Stromal cell of bone marrow (primary cell): ENCODE measurements at regions not wholly inside any gene's neighbourhood (a gene's known extent, or its start where the extent isn't known, plus 50 kb on each side); places are given as distances from the start of the nearest gene placed in this dataset.

ENCODE experiments used
- DNase-seq: peaks from one replicate; pipeline ENCODE4 v3.0.0-alpha.2; 2012; ENCODE audit warnings: low read depth

DNA sequence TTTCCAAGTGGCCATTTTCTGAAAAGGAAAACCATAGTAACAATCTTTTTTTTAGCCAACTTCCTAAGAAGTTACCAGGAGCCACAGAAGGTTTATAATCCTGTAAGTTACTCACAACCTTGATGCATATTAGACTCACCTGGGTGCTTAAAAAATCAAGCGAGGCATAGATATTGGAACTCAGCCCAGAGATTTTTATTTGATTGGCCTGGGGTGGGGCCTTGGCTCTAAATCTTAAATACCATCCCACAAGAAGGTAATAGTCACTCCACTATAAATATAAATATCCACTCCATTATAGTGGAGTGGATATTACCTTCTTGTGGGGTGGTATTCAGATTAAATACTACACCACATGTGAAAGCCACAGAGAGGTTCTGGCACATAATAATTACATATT lies 429.6 kb downstream of the RFC3 start:
- DNase-seq: no peak

DNA sequence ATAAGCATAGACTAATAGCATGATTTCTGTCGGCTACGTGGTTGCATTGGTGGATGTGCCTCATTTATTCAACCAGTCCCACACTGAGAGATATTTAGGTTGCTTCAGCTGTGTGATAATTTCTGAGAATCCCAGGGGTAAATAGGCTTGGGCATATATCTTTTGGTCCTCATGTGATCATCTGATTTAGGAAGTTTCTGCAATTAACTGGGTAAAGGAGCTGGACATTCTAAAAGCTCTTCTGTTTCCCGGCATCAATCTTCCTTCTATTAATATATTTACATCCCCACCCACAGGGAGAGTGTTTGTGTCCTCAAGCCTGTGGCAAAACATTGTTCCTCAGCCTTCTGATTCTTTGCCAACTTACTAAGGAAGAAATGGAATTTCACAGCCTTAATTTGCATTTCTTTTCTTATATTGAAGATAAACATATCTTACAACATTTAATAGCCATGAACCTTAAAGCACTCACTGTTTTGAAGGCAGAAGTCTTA lies 431.6 kb downstream of the RFC3 start:
- DNase-seq: no peak

- no peak for DNase-seq
Observed at GRCh38 chr13:34250151-34250670, 432.3 kb downstream of the RFC3 start.

DNA sequence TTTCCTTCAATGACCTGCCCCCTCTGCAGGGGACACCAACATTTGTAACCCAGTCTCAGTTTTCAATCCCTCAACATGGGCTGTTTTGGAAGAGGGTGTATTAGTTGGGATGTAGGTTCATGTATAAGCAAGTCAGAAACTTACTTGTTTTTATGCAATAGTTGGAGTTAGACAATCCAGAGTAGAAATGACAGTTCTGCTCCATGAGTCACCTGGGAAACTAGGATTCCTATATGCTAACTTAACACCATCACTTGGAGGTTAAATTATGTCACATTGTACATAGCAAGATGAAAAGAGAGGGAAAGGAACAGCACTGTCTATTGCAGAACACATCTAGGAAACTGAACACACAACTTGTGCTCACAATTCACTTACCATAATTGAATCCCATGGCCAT lies 436.4 kb downstream of the RFC3 start:
- DNase-seq: no peak

GRCh38 chr13:34255711-34256110 lies 437.8 kb downstream of the RFC3 start:
- no peak for DNase-seq

GRCh38 chr13:34256236-34256635 lies 438.3 kb downstream of the RFC3 start:
- no peak for DNase-seq

GRCh38 chr13:34257966-34258365 lies 440.0 kb downstream of the RFC3 start:
- no peak for DNase-seq

DNA sequence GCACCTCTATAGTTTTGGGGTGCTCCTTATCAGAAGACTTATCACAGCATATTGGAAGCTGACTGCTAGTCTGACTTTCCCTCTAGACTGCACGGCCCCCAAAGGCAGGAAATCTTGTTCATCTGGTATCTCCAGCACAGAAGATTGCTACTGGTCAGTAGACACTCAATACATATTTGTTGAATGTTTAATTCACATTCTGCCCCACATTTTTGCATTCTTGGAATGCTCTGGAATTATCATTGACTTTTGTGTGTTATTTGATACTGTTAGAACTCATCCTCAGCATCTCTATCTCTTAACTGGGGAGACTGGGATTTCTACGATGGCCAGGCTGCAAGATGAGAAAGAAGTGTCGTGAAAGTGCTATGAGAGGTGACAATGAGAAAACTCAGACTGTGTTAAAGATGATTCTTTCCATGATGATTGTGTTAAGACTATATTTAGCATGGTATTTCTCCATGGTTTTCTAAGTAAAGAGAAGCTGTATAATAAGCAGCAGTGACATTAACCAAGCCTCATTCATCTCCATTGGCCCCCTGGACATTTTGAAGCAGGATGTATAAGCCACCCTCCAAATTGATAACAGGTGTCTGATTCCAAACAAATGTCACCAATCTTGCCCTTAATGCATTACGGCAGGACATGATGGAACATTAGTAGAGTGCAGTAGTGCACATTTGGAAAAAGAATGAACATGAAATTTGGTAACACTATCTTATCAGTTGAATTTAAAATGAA lies 440.9 kb downstream of the RFC3 start:
- no peak for DNase-seq

- no peak for DNase-seq
Observed at GRCh38 chr13:34263681-34264080, 445.7 kb downstream of the RFC3 start.

- no peak for DNase-seq
Observed at GRCh38 chr13:34265046-34265679, 447.2 kb downstream of the RFC3 start.

- no peak for DNase-seq
Observed at GRCh38 chr13:34276764-34277163, 458.8 kb downstream of the RFC3 start.

- DNase-seq: no peak
Observed at GRCh38 chr13:34277936-34278335, 460.0 kb downstream of the RFC3 start.

- DNase-seq: no peak
Observed at GRCh38 chr13:34278780-34279179, 460.8 kb downstream of the RFC3 start.

DNA sequence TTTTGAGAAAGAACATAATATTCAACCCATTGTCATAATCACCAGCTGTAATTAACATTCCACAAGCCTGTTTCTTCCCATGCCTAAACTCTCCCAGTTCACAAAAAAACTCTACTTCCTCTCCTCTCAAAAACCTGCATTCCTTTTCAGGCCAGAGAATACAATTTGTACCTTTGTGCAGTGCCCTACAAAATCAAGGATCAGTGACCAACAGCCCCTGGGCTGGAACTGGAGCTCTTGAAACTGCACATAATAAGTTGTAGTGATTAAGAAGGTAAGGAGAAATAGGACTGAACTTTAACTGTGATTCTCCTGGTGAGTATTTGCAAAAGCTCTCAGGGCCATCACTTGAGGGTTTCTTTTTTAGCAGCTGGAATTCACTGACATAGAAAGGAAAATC lies 472.7 kb downstream of the RFC3 start:
- DNase-seq: no peak

DNA sequence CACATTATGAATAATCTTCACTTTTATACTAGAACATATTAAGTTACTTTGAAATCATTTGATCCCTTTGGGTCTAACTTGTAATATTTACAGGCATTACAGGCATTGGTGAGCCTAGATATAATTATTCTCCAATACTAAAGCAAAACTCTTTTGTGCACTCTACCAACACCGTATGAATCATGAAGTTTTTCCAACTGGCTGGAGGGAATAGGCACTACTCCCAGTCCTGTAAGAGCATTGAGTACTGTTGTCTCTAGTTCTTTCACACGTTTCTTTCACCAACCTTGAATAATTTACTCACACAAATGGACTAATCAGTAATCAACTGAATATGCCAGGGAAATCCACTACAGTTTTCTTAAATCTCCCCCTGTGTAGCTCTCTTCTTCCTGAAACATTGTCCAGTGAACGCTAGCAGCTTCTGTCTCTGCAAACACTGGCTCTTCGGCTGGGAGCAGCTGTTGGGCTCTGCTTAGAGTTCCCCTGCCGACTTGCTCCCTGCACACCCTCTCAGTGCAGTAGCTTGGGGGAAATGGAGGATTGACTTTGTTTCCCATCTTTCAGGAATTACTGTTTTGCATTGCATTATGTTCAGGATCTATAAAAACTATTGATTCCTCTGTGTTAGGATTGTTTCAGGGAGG lies 476.7 kb downstream of the RFC3 start:
- DNase-seq: peak; percentile 4

- no peak for DNase-seq
Observed at GRCh38 chr13:34300559-34300958, 482.6 kb downstream of the RFC3 start.

GRCh38 chr13:34302596-34302995 lies 484.6 kb downstream of the RFC3 start:
- no peak for DNase-seq

DNA sequence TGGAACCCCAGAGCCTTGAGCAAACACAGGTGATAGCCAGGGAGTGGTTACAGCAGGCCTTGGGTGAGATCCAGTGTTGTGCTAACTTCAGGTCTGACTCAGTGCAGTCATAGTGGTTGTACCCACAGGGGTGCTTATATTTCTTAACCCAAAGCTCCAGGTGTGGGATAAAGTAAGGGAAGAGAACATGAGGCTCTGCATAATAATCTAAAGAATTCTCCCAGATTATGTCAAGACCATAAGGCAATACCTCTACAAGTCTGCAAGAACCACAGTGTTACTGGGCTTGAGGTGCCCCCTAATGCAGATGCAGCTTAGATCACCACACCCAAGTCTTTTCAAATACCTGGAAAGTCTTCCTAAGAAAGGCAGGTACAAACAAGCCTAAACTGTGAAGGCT lies 485.4 kb downstream of the RFC3 start:
- no peak for DNase-seq

GRCh38 chr13:34307607-34308006 lies 489.7 kb downstream of the RFC3 start:
- no peak for DNase-seq

GRCh38 chr13:34308725-34309124 lies 490.8 kb downstream of the RFC3 start:
- peak; percentile 3 for DNase-seq

DNA sequence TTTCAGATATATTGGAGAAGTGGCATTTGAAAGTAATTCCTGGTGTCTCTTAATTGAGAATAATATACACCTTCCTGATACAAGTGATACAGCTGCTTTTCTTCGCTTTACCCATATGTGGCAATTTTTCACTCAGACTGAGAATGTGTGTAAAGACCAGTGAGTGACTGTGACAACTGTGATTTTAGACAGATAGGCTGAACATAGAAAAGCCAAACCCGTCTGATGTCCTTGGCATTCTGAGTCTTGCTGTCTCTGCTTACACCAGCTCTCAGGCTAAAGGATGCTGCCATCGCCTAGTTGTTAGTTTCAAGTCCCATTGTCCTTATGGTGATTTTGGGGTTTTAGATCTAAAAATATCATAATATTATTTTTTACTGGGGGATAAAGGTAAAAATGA lies 492.6 kb downstream of the RFC3 start:
- no peak for DNase-seq

GRCh38 chr13:34311251-34311650 lies 493.3 kb downstream of the RFC3 start:
- no peak for DNase-seq

DNA sequence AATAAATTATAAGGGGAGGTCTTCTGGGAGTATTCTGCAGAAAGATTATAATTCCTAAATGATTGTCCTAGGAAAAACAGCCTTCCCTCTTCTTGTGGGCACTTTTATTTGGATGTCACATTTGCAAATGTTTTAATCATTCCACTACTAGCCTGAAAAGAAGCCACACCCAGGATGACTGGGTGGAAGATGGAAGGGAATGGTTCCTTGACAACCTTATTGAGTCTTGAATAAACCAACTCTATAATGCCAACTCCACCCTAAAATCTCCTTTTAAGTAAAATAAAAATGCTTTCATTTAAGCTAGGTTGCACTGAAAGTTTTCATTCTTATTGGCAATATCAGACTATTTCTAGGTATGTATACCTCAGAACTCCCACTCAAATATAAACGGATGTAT lies 494.6 kb downstream of the RFC3 start:
- DNase-seq: no peak
